HFF-Myc (cell line): ENCODE measurements at regions not wholly inside any gene's neighbourhood (a gene's known extent, or its start where the extent isn't known, plus 50 kb on each side); places are given as distances from the start of the nearest gene placed in this dataset.

Experiments
- DNase-seq: peaks from one replicate; pipeline ENCODE4 v3.0.0-alpha.2; 2011; ENCODE audit warnings: low read depth; ENCODE audit errors: extremely low read depth
- H3K4me3 ChIP-seq: replicated peaks from 2 replicates; pipeline ENCODE4 v1.5.1; 2011; ENCODE audit warnings: low read depth, mild to moderate bottlenecking, control low read depth, low read length
- TF ChIP-seq, protein P1 (sequence below): IDR thresholded peaks from 2 replicates; pipeline ENCODE4 v1.5.1; 2012; ENCODE audit warnings: mild to moderate bottlenecking, low read depth, low read length, control low read depth; ENCODE audit errors: missing control alignments

DNA sequence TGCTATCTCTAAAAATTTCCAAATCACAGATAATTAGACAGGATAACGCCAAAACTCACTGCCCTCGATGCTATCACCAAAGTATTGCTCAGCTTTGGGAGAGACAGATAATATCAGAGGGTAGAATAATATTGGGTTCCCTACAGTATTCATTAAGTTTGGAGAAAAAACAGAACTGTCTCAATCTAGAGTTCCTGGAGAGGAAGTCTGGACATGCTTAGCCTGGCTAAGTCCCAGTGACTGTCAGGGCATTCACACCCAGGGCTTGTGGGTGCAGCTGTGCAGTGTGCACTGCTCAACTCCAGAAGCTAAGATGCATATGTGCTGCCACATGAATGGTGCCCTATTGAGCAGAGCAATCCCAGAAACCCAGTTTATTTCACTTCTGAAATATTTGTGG lies 459.6 kb upstream of the DPH6 start:
- TF ChIP-seq, protein P1, sequence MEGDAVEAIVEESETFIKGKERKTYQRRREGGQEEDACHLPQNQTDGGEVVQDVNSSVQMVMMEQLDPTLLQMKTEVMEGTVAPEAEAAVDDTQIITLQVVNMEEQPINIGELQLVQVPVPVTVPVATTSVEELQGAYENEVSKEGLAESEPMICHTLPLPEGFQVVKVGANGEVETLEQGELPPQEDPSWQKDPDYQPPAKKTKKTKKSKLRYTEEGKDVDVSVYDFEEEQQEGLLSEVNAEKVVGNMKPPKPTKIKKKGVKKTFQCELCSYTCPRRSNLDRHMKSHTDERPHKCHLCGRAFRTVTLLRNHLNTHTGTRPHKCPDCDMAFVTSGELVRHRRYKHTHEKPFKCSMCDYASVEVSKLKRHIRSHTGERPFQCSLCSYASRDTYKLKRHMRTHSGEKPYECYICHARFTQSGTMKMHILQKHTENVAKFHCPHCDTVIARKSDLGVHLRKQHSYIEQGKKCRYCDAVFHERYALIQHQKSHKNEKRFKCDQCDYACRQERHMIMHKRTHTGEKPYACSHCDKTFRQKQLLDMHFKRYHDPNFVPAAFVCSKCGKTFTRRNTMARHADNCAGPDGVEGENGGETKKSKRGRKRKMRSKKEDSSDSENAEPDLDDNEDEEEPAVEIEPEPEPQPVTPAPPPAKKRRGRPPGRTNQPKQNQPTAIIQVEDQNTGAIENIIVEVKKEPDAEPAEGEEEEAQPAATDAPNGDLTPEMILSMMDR: no peak
- DNase-seq: no peak
- no peak overlapping the region for H3K4me3 ChIP-seq

DNA sequence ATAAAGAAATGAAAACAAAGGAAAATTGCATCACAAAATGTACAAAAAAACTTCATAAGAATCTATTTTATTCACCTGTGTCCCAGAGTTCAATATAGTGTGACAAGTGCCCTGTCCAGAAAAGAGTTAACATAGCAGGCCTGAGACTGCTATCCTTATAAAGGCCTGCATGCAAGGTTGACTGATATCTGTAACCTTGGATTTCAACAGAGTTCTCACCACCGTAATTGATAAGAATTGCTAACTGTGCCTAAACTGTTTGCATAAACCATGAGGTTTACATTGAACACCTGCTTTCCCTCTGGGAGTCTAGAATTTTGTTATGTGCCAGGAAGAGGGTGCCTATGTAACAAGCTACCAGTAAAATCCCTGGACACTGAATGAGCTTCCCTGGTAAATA lies 461.7 kb upstream of the DPH6 start:
- TF ChIP-seq, protein P1: no peak
- DNase-seq: no peak
- H3K4me3 ChIP-seq: no peak overlapping the region

DNA sequence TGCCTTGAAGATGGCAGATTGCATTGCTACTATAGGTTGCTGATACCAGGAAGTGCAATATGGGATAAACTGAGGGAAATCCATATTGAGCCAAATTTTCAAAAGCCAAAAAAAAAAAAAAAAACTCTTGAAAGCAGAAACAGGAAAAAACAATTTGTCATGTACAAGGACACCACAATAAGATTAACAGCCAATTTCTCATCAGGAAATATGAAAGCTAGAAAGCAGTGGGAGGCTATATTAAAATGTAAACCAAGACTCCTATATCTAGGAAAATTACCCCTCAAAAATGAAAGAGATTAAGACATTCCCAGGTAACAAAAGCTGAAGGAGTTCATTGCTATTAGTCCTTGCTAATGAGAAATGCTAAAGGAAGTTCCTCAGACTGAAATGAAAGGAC lies 462.8 kb upstream of the DPH6 start:
- H3K4me3 ChIP-seq: no peak overlapping the region
- TF ChIP-seq, protein P1: no peak
- DNase-seq: no peak

DNA sequence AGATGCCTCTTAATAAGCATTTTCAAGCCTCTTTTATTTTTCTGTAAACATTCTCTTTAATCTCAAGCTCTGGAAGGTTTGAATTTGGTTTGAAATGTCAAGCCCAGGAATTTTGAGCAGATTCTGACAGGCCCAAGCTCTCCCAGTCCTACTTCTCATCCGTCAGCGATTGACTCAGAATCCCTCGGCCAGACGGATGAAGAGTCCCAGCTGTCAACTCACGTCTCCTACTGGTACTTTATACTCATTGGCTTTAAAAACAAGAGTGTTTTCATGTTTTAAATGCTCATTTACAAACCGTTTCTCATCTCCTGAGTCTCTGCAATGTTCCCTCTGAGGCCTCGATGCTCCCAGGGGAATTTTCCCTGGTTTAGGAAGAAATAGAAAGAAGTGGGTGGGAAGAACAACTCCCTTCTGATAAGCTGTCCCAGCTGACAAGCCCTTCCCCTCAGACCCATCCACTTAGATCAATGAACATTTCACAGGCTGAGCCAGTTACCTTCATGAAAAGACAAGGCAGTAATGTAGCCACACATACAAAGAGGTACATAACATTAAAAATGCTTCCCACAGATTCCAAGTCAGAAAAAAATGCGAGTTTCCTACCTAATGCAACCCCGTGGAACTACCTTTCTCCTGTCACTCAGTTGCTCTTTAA lies 478.2 kb upstream of the DPH6 start:
- TF ChIP-seq, protein P1: no peak
- no peak for DNase-seq
- no peak overlapping the region for H3K4me3 ChIP-seq

DNA sequence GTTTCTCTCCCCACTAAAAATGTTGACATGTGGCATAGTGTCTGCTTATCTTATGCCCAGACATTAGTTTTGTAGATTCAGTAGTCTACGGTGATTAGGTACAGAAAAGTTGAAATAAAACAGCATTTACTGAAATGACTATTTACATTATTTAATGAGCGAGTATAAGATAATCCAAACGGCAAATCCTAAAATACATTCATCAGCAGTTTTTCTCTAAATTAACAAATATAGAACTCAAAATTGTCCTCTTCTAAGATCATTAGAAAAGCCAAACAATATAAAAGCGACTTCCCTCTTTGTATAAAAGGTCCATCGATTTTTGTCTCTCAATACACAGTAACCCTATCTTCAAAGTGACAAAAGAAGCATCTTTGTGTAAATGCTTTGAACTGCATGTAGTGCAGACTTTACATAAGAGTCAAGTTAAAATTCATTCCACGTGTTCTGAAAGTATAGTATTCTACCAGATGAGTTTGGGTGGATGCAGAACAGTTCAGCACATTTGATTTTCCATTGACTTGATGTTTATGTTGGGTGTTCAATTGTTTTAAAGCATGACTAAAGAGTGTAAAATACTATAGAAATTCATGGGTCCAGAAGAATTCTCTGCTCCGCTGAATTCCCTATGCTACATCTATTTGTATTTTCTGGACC lies 480.8 kb upstream of the DPH6 start:
- DNase-seq: no peak
- no peak overlapping the region for H3K4me3 ChIP-seq
- TF ChIP-seq, protein P1: no peak

DNA sequence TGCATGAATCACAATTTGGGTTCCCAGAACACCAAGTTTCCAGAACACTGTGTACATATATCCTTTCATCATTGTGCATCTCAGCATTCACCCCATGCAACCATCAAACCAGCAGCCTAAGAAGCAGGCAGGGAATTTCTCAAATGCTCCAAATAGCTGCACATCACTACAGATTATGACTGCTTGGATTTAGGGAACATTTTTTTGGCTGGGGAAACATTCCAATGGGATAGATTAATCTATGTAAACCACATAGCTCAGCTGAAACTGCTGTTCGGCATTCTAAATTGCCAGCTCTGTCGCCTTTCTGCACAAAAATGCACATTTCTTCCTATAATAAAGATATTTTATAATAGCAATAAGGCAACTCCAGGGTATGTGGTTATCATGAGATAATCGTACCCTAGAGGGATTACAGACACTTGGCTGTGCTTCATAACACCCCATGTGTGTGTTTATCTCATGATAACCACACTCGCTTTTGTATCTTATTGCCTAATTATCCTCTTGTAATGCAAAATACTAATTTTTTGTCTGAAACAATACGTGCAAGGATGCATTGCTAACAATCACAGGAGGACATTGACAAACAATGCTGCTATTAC lies 483.7 kb upstream of the DPH6 start:
- DNase-seq: peak; percentile 14

More for the DNA sequence above, 483.7 kb upstream of the DPH6 start:
- TF ChIP-seq, protein P1: no peak
- H3K4me3 ChIP-seq: no peak overlapping the region
